CMK (cell line): ENCODE measurements at regions not wholly inside any gene's neighbourhood (a gene's known extent, or its start where the extent isn't known, plus 50 kb on each side); places are given as distances from the start of the nearest gene placed in this dataset.

Experiments
- DNase-seq: peaks from one replicate; pipeline ENCODE4 v3.0.0-alpha.2; 2010; ENCODE audit warnings: low read depth

GRCh38 chr1:29896791-29897714, 660.7 kb downstream of the PTPRU start:
- no peak for DNase-seq

DNA sequence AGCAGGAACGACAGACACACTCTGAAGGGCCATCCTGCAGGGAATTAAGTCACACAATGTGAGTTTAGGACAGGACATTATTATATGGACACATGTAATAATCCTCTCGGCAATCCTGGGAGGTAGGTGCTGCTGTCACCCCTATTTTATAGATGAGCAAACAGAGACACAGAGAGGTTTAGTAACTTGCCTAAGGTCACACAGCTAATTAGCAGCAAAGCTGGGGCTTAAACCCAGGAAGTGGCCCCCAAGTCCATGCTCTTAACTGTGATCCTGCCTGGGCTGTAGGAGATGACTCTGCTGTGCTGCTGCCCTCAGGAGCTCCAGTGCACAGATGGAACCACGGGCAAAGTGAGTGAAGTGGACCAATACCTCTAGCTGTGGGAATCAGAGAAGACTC, 660.0 kb downstream of the PTPRU start:
- DNase-seq: no peak

DNA sequence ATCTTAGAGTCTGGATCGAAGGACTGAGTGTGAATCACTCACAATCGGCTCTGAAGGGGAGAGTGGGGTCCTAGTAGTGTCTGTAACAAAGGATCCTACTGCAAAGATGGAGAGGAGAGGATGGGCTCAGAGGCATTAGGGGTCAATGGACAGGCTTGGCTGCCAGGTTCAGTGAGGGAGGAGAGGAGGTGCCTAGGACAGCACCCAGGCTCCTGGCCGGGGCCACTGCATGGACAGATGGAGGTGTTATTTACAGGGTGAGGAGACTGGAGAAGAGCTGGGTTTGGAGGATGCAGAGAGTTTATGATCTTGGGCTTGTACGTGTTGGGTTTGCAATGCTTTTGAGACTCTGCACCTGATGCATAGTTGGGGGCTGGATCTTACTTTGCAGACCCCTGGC, 658.9 kb downstream of the PTPRU start:
- no peak for DNase-seq

DNA sequence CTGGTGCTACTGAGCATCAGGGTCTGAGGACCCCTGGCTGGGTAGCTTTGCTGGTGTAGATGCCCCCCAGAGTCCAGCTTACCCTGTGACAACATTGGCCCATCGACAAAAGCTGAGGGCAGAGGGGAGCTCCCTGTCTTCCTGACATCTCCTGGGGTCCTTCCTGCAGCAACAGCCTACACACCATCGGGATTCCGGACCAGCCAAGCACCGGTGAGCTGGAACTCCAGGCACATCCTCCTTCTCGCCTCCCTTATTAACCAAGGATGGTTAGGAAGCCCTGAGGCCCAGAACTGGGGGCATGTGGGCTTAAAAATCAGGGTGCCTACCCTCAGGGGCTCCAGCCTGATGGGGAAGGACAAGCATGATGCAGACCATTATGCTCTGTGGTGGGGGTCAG, 658.0 kb downstream of the PTPRU start:
- DNase-seq: no peak

DNA sequence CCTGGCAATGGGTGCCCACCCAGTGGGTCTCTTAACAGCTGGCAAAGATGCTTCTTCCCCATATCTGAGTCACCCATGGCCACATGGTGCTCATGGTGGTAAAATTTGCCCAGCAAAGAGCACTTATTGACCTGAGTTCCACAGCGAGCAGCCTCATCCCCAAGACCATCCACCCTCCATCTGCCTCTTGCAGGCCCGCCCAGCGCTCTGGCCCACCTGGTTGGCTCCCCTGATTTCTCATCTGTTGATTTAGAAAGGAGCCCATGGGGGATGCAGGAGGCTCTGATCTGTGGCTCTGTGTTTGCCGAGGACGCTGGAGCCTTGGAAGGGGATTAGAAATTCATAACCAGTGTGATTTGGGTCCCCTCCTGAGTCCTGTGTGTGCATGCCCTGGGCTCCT, 657.5 kb downstream of the PTPRU start:
- DNase-seq: no peak

DNA sequence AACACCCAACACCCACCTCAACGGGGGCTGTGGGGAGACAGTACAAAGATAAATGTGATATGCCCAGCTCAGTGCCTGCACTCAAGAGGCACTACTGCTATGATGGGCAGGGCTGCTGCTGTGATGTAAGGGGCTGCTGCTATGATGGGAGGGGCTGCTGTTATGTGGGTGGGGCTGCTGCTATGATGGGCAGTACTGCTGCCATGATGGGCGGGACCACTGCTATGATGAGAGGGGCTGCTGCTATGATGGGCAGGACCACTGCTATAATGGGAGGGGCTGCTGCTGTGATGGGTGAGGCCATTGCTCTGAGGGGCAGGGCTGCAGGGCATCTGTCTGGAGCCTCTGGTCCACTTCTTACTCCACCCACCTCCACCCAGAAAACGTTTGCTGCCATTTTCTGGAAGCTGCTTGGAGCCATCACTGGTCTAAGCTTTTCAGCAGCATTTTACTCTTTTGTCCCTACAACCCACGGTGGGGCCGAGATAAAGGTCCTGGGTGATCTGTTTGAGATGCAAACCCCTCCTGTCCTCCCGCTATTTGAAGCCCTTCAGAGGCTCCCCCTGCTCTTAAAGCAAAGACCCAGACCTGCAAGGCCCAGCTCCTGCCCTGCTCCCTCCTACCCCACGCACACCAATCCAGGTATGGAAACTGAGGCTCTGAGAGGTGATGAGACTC, 656.9 kb downstream of the PTPRU start:
- no peak for DNase-seq

- no peak for DNase-seq
These were observed 655.9 kb downstream of the PTPRU start for GRCh38 chr1:29892247-29892646.

DNA sequence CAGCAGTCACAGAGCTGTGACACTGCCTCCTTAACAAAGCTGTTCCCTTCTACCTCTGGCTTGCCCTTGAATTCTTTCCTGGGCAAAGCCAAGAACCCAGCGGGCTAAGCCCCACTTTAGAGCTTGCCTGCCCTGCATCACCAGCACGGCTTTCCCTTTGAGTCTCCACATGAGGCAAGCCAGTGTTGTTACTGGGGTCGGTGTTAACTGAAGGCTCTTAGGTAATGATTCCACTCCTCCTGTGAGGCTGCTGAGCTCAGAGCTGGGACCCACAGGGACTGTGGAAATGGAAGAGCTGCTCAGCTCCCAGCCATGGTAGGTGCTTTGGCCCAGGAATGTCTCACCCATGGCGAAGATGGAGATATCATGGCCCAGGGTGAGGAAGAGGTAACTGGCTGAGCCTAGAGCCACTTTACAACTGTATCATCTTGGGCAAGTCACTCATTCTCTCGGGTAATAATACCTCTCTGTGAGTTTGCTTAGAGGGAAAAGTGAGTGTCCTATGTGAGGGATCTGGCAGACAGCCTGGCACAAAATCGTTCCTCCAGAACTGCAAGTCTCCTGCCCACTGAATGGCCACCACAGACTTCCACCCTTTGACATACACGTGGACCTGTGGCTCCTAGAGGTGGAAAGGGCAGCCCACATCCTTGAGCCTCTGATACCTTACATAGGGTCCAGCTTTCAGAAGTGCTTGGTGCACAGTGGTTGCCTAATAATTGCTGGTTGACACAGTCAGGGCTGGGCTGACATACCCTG, 654.1 kb downstream of the PTPRU start:
- no peak for DNase-seq

GRCh38 chr1:29889776-29890175, 653.5 kb downstream of the PTPRU start:
- DNase-seq: no peak

DNA sequence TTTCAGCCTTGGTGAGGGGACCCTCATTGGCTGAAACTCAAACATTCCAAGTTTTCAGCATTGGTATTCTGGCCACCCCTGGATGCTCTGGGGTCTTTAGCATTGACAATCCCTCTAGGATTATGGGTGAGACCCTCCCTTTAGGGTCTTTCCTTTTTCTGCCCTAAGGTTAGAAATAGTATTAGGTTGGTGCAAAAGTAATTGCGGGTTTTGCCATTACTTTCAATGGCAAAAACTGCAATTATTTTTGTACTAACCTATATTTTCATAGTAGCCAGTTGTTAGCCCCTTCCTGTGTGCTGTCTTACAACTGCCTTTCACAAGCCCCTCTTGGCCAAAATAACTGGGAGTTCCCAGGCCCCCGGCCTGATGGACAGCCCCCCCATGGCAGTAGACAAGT, 648.4 kb downstream of the PTPRU start:
- DNase-seq: no peak

- DNase-seq: no peak
These were observed 647.7 kb downstream of the PTPRU start for GRCh38 chr1:29883986-29884385.

DNA sequence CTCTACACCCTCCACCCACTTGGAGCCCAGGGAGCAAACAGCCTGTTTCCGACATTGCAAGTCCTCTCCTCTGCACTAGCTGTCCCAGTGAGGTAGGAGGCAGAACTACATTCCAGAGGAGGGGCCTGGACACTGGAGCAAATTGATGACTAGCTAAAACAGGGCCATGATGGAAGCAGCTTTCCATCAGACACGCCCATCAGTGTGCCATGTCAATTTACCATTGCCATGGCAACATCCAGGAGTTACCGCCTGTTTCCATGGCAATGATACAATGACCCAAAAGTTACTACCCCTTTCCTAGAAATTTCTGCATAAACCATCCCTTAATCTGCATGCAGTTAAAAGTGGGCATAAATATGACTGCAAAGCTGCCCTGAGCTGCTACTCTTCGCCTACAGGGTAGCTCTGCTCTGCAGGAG, 647.1 kb downstream of the PTPRU start:
- DNase-seq: no peak

DNA sequence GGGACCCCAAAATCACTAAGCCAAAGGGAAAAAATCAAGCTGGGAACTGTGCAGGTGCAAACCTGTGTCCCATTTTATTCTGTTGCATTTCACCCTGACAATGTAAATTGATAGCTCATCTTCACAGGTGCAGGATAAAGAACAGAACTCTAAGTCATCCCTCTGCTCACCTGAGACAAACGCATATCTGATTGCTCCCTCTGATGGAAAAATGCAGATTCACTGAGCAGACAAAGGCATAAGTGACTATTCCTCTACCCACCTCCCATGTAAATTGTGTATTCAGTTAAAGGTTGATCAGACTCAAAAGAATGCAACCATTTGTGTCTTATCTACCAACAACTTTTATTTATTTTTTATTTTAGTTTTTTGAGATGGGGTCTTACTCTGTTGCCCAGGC, 644.2 kb downstream of the PTPRU start:
- no peak for DNase-seq

DNA sequence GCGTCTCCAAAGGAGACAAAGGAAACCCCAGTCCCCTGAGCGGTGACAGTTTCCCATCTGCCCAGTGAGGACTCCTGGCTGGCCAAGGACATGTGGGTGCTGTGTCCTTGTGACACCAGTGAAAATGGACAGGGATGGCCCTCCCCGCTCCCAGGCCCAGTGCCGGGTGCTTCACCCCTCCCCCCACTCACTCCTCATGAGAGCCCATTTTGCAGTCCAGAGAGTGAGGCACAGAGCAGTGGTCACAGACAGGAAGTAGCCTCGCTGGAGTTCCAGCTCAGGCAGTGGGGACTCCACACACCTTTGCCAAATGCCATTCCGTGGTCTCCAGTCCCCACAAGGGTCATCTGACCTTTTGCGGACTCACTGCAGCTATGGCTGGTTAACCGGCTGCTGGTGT, 642.9 kb downstream of the PTPRU start:
- no peak for DNase-seq

GRCh38 chr1:29878501-29878900, 642.2 kb downstream of the PTPRU start:
- no peak for DNase-seq

DNA sequence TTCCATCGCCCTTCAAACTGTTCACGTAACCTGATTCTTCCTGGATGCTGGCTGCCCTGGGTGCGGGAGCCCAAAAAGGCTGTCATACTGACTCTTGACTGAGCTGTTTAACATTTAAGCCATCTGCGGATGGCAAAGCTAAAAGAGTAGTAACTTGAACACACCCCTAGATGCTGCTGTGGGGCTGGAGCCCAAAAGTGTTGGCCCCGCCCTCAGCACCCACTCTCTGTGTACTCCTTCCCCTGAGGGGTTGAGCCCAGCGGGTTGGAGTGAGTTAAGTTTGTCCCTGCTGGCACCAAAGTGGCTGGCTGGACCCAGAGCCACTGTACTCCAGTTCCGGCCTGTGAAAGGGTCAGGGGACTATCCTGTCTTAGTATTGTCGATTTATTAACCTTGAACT, 640.6 kb downstream of the PTPRU start:
- no peak for DNase-seq

GRCh38 chr1:29876441-29876840, 640.1 kb downstream of the PTPRU start:
- DNase-seq: no peak

GRCh38 chr1:29875557-29876028, 639.3 kb downstream of the PTPRU start:
- DNase-seq: peak; percentile 14

GRCh38 chr1:29870621-29871020, 634.3 kb downstream of the PTPRU start:
- no peak for DNase-seq

DNA sequence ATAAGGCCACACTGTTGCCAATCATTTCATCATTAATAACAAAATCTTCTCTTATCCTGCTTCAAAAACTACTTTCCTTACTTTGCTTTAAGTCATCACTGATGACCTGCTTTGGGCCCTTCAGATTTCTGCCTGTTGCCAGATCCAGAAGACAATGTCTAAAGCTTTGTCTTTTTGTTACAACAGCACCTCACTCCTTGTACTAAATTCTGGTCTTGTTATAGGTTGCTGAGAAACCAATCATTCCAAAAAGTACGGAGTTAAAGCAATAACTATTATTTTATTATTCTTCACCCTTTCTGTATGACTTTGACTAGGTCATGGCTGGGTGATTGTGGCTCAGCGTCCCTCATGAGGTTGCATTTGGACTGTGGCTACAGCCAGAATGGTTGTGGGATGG, 633.5 kb downstream of the PTPRU start:
- no peak for DNase-seq

- DNase-seq: no peak
These were observed 632.6 kb downstream of the PTPRU start for GRCh38 chr1:29868944-29869343.

GRCh38 chr1:29868096-29868495, 631.8 kb downstream of the PTPRU start:
- no peak for DNase-seq

- no peak for DNase-seq
These were observed 628.7 kb downstream of the PTPRU start for GRCh38 chr1:29865051-29865450.
